ENCODE measurements at regions not wholly inside any gene's neighbourhood (a gene's known extent, or its start where the extent isn't known, plus 50 kb on each side); places are given as distances from the start of the nearest gene placed in this dataset.

DNA sequence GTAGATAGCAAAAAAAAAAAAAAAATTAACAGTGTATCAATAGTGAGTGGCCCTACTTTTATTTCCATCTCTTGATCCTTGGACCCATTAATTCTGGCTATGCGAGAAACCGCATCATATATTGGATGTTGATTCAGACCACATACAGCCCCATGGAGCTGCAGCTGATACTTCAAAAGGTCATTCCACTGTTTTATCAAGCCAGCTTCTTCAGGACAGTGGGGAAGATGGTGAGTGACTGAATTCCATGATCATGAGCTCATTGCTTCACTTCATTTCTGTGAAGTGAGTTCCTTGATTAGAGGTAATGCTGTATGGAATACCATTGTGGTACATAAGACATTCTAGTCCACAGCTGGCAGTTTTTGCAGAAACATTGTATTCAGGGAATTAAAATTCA is 222.9 kb upstream of the MEF2C start:
- Histone ChIP-seq H4K91ac (replicated peaks; ENCODE audit: insufficient read length, low read length) (no peak overlapping the region), H2BK120ac (replicated peaks; ENCODE audit: low read depth, low read length) (no peak overlapping the region), H3K79me2 (ENCODE audit: control insufficient read depth in 1 of 2, insufficient read depth in 2 of 2, low read length in 2 of 2) (no peaks in the 10 kb centered on the region), H2AFZ (ENCODE audit: low read length) (no peak overlapping the region), H3K4ac (replicated peaks; ENCODE audit: insufficient read length, low read depth, low read length) (no peak overlapping the region), H2BK5ac (ENCODE audit: low read depth, low read length) (no peak overlapping the region), H3K23ac (ENCODE audit: insufficient read length) (no peak overlapping the region), H4K5ac (ENCODE audit: insufficient read length, low read depth, low read length) (no peak overlapping the region), H4K8ac (ENCODE audit: extremely low read depth, insufficient read depth, low read length) (no peak overlapping the region), H3K27me3 (replicated peaks in 1 of 4; ENCODE audit: control insufficient read depth in 3 of 4, extremely low read depth in 1 of 4, insufficient read depth in 3 of 4, low read length in 3 of 4) (no peaks in the 10 kb centered on the region), H3K23me2 (ENCODE audit: low read depth, low read length) (no peaks in the 10 kb centered on the region), H2AK5ac (ENCODE audit: low read depth, low read length) (no peak overlapping the region), H3K79me1 (ENCODE audit: low read depth, low read length) (no peaks in the 10 kb centered on the region), H3K4me2 (ENCODE audit: insufficient read depth in 1 of 2, low read depth in 2 of 2, low read length in 2 of 2) (no peak overlapping the region), H4K20me1 (replicated peaks in 1 of 2; ENCODE audit: control insufficient read depth in 1 of 2, insufficient read depth in 2 of 2, low read length in 2 of 2) (no peaks in the 10 kb centered on the region), H2BK12ac (ENCODE audit: low read depth, low read length) (no peak overlapping the region), H3K14ac (ENCODE audit: insufficient read length) (no peak overlapping the region), H3K18ac (ENCODE audit: extremely low read depth, low read length) (no peak overlapping the region), H2BK15ac (ENCODE audit: low read length) (no peak overlapping the region), H3K56ac (replicated peaks; ENCODE audit: insufficient read length, low read depth, low read length) (no peak overlapping the region), H3K27ac (ENCODE audit: low read depth, low read length) (no peak overlapping the region), H3K36me3 (ENCODE audit: control insufficient read depth in 2 of 4, insufficient read depth in 4 of 4, low read length in 3 of 4) (no peaks in the 10 kb centered on the region), H3K9ac (replicated peaks in 1 of 4; ENCODE audit: extremely low read depth in 1 of 4, low read depth in 3 of 4, low read length in 3 of 4) (no peak overlapping the region), H2BK20ac (ENCODE audit: low read length) (no peak overlapping the region), H3K9me3 (ENCODE audit: insufficient read depth in 2 of 2, low read depth in 1 of 2, low read length in 1 of 2) (no peaks in the 10 kb centered on the region), H3K4me1 (replicated peaks in 1 of 4; ENCODE audit: control insufficient read depth in 3 of 4, insufficient read depth in 4 of 4, low read length in 3 of 4) (no peaks in the 10 kb centered on the region), H3K4me3 (ENCODE audit: extremely low read depth in 1 of 4, insufficient read depth in 2 of 4, low read depth in 3 of 4, low read length in 4 of 4) (no peak overlapping the region)
- POLR2A ChIA-PET (ENCODE audit: partially characterized antibody), result no interaction called here
- CTCF ChIA-PET (ENCODE audit: partially characterized antibody), result no interaction called here
- no peak for DNase-seq (ENCODE audit: low read depth in 1 of 2, low spot score in 2 of 2)
- TF ChIP-seq SUZ12 (IDR thresholded peaks at IDR 0.05; ENCODE audit: low read length) (no peak), POLR2A (IDR thresholded peaks at IDR 0.05; ENCODE audit: control extremely low read depth in 1 of 2, low read depth in 2 of 2, low read length in 2 of 2) (no peak), TAF7 (optimal IDR thresholded peaks at IDR 0.05; ENCODE audit: borderline replicate concordance, low read depth, low read length) (no peak), JUN (IDR thresholded peaks at IDR 0.05; ENCODE audit: low read depth, low read length) (no peak)
- TF ChIP-seq, protein P1, sequence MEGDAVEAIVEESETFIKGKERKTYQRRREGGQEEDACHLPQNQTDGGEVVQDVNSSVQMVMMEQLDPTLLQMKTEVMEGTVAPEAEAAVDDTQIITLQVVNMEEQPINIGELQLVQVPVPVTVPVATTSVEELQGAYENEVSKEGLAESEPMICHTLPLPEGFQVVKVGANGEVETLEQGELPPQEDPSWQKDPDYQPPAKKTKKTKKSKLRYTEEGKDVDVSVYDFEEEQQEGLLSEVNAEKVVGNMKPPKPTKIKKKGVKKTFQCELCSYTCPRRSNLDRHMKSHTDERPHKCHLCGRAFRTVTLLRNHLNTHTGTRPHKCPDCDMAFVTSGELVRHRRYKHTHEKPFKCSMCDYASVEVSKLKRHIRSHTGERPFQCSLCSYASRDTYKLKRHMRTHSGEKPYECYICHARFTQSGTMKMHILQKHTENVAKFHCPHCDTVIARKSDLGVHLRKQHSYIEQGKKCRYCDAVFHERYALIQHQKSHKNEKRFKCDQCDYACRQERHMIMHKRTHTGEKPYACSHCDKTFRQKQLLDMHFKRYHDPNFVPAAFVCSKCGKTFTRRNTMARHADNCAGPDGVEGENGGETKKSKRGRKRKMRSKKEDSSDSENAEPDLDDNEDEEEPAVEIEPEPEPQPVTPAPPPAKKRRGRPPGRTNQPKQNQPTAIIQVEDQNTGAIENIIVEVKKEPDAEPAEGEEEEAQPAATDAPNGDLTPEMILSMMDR (IDR thresholded peaks at IDR 0.05; ENCODE audit: control extremely low read depth in 1 of 3, insufficient read depth in 1 of 3, low read depth in 1 of 3, low read length in 3 of 3), result no peak
- WGBS, 2 experiments (ENCODE audit: extremely low coverage in 1 of 2, insufficient coverage in 1 of 2, insufficient read length in 1 of 2, insufficient replicate concordance in 2 of 2, low coverage in 1 of 2, low lambda C conversion rate in 2 of 2, missing lambda C conversion rate in 1 of 2), result 98% methylated on average over 2 of the region's 2 CpGs; no CpG with 5 or more reads in 1 of the 2 experiments
- FAIRE-seq, result no peak
